ENCODE measurements at regions not wholly inside any gene's neighbourhood (a gene's known extent, or its start where the extent isn't known, plus 50 kb on each side); places are given as distances from the start of the nearest gene placed in this dataset.

DNA sequence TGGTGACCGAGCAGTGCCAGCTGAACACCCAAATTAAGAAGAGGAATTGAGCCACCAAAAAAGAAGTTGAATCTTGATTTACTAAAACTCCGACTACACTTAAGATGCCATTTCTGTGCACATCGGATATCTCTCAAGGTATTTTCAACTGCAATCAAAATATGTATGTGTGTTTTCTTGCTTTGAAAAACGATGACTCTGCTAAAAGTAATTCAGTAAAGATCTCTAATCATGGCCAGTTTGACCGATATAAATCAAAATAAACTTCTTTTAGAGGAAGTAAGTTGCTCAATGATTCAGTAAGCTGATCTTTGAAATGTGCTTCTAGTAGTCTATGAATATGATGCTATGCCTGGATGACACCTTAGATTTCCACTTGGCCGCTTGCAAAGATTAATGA, 453.5 kb upstream of the TPK1 start:
- TF ChIP-seq, protein P1, sequence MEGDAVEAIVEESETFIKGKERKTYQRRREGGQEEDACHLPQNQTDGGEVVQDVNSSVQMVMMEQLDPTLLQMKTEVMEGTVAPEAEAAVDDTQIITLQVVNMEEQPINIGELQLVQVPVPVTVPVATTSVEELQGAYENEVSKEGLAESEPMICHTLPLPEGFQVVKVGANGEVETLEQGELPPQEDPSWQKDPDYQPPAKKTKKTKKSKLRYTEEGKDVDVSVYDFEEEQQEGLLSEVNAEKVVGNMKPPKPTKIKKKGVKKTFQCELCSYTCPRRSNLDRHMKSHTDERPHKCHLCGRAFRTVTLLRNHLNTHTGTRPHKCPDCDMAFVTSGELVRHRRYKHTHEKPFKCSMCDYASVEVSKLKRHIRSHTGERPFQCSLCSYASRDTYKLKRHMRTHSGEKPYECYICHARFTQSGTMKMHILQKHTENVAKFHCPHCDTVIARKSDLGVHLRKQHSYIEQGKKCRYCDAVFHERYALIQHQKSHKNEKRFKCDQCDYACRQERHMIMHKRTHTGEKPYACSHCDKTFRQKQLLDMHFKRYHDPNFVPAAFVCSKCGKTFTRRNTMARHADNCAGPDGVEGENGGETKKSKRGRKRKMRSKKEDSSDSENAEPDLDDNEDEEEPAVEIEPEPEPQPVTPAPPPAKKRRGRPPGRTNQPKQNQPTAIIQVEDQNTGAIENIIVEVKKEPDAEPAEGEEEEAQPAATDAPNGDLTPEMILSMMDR (IDR thresholded peaks at IDR 0.05; ENCODE audit: low read depth, low read length): no peak
- Histone ChIP-seq H3K4me1 (ENCODE audit: low read depth) (no peaks in the 10 kb centered on the region), H3K9me3 (ENCODE audit: low read depth) (no peaks in the 10 kb centered on the region), H3K36me3 (no peaks in the 10 kb centered on the region), H3K4me3 (no peak overlapping the region), H3K27ac (no peak overlapping the region), H3K27me3 (no peaks in the 10 kb centered on the region)
- no peak for DNase-seq (ENCODE audit: low read depth in 1 of 2, low spot score in 1 of 2)

DNA sequence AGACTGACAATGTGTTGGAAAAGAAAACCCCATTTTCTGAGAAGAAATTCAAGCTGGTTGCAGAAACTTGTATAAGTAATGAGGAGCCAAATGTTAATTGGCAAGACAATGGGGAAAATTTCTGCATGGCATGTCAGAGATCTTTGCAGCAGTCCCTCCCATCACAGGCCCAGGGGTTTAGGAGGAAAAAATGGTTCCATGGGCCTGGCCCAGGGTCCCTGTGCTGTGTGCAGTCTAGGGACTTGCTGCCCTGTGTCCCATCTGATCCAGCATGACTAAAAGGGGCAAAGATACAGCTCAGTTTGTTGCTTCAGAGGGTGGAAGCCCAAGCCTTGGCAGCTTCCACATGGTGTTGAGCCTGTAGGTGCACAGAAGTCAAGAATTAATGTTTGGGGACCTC, 440.3 kb upstream of the TPK1 start:
- TF ChIP-seq, protein P1 (IDR thresholded peaks at IDR 0.05; ENCODE audit: low read depth, low read length): no peak
- no peak for DNase-seq (ENCODE audit: low read depth in 1 of 2, low spot score in 1 of 2)
- Histone ChIP-seq H3K27ac (no peak overlapping the region), H3K4me3 (no peak overlapping the region), H3K9me3 (ENCODE audit: low read depth) (no peaks in the 10 kb centered on the region), H3K27me3 (no peaks in the 10 kb centered on the region), H3K36me3 (no peaks in the 10 kb centered on the region), H3K4me1 (ENCODE audit: low read depth) (no peaks in the 10 kb centered on the region)

DNA sequence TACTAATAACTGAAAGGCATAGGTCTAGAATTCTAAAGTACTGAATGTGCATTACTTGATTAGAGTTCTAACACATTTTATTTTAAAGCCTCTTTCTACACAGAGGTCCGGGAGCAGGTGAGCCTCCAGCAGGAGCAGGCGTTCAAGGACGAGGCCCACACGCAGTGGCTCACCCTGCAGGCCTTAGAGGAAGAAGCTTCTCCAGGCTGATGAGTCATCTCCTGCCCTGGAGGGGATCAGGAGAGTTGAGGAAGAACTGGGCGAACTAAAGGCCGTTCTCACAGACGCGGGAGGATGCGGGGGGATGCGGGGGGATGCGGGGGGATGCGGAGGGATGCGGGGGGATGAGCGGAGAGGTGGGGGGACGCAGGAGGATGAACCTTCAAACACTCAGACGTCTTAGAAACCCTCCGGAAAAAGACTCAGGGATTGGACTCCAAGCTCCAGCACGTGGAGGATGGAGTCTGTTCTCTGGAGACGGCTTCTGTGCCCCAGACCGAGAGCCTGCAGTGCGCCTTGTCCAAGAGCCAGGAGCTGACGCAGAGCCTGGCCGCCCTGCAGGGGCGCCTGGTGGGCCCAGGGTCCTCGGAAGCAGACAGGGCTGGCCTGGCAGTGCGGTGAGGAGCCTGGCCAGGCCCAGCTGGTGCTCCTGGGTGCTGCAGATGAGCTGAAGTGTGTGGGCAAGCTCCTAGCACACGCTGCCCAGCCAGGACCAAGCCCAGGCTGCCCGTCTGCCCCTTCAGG, 433.7 kb upstream of the TPK1 start:
- Histone ChIP-seq H3K27ac (no peak overlapping the region), H3K4me1 (ENCODE audit: low read depth) (no peaks in the 10 kb centered on the region), H3K27me3 (no peaks in the 10 kb centered on the region), H3K9me3 (ENCODE audit: low read depth) (no peaks in the 10 kb centered on the region), H3K4me3 (no peak overlapping the region), H3K36me3 (no peaks in the 10 kb centered on the region)
- no peak for DNase-seq (ENCODE audit: low read depth in 1 of 2, low spot score in 1 of 2)
- TF ChIP-seq, protein P1 (IDR thresholded peaks at IDR 0.05; ENCODE audit: low read depth, low read length): no peak

DNA sequence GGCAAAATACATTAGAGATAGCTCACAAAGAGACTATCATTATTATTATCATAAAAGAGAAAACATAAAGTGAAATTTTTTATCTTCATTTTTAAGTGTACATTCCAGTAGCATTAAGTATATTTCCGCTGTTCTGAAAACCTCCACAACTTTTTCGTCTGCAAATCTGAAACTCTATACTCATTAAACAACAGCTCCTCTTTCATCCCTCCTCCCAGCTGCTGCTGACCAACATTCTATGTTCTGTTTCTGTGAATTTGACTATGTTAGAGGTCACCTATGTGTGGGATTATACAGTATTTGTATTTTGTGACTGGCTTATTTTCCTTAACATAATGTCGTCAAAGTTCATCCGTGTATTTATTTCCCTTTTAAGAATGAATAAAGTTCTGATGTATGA, 429.3 kb upstream of the TPK1 start:
- no peak overlapping the region for H3K4me3 ChIP-seq
- DNase-seq (ENCODE audit: low read depth in 1 of 2, low spot score in 1 of 2): no peak
- TF ChIP-seq, protein P1 (IDR thresholded peaks at IDR 0.05; ENCODE audit: low read depth, low read length): no peak
- no peaks in the 10 kb centered on the region for H3K27me3 ChIP-seq
- H3K36me3 ChIP-seq: no peaks in the 10 kb centered on the region
- no peaks in the 10 kb centered on the region for H3K4me1 ChIP-seq (ENCODE audit: low read depth)
- H3K9me3 ChIP-seq (ENCODE audit: low read depth): no peaks in the 10 kb centered on the region
- H3K27ac ChIP-seq: no peak overlapping the region

DNA sequence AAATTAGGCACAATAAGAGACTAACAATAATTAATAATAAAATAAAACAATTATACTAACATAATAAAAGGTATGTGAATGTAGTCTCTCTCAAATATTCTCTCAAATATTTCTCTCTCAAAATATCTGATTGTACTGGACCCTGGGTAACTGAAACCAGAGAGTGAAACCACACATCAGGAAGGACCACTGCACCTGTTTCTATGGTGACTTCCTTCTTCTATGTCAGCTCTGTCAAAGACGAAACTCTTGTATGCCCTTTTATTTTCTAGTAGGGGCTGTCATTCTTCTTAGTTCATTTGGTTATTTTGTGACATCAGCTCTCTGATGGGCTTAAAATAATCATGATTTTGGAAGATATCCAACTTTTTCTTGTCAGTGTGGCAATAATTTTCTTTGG, 428.0 kb upstream of the TPK1 start:
- Histone ChIP-seq H3K4me1 (ENCODE audit: low read depth) (no peaks in the 10 kb centered on the region), H3K27me3 (no peaks in the 10 kb centered on the region), H3K9me3 (ENCODE audit: low read depth) (no peaks in the 10 kb centered on the region), H3K4me3 (no peak overlapping the region), H3K27ac (no peak overlapping the region), H3K36me3 (no peaks in the 10 kb centered on the region)
- DNase-seq (ENCODE audit: low read depth in 1 of 2, low spot score in 1 of 2): no peak
- TF ChIP-seq, protein P1 (IDR thresholded peaks at IDR 0.05; ENCODE audit: low read depth, low read length): no peak
